BE2C (cell line): ENCODE measurements at regions not wholly inside any gene's neighbourhood (a gene's known extent, or its start where the extent isn't known, plus 50 kb on each side); places are given as distances from the start of the nearest gene placed in this dataset.

ENCODE experiments used
- DNase-seq: peaks from one replicate; pipeline ENCODE4 v3.0.0-alpha.2; 2020
- H3K27me3 ChIP-seq: fragments of 250-450 bp; sonication (Bioruptor Pico); 2 replicates; pipeline ENCODE4 v1.5.1; 2020; ENCODE audit warnings: mild to moderate bottlenecking
- H3K36me3 ChIP-seq: fragments of 250-450 bp; sonication (Bioruptor Pico); 2 replicates; pipeline ENCODE4 v1.5.1; 2020; ENCODE audit warnings: mild to moderate bottlenecking
- H3K4me1 ChIP-seq: fragments of 250-450 bp; sonication (Bioruptor Pico); 2 replicates; pipeline ENCODE4 v1.5.1; 2020
- H3K4me3 ChIP-seq: 2 replicates; pipeline ENCODE4 v1.5.1; 2011; ENCODE audit warnings: low read depth, low read length
- H3K9me3 ChIP-seq: fragments of 250-450 bp; sonication (Bioruptor Pico); 2 replicates; pipeline ENCODE4 v1.5.1; 2020
- TF ChIP-seq, protein P1 (sequence below): IDR thresholded peaks from 2 replicates; pipeline ENCODE4 v1.5.1; 2012; ENCODE audit warnings: mild to moderate bottlenecking, low read depth, low read length

- Histone ChIP-seq H3K9me3 (no peaks in the 10 kb centered on the region; the same call in 1 of the 2 replicates), H3K27me3 (no peaks in the 10 kb centered on the region), H3K4me1 (no peaks in the 10 kb centered on the region), H3K4me3 (no peak overlapping the region), H3K36me3 (no peaks in the 10 kb centered on the region)
- TF ChIP-seq, protein P1, sequence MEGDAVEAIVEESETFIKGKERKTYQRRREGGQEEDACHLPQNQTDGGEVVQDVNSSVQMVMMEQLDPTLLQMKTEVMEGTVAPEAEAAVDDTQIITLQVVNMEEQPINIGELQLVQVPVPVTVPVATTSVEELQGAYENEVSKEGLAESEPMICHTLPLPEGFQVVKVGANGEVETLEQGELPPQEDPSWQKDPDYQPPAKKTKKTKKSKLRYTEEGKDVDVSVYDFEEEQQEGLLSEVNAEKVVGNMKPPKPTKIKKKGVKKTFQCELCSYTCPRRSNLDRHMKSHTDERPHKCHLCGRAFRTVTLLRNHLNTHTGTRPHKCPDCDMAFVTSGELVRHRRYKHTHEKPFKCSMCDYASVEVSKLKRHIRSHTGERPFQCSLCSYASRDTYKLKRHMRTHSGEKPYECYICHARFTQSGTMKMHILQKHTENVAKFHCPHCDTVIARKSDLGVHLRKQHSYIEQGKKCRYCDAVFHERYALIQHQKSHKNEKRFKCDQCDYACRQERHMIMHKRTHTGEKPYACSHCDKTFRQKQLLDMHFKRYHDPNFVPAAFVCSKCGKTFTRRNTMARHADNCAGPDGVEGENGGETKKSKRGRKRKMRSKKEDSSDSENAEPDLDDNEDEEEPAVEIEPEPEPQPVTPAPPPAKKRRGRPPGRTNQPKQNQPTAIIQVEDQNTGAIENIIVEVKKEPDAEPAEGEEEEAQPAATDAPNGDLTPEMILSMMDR = no peak
- no peak for DNase-seq
Measured at GRCh38 chr12:126067626-126068329, 1002.5 kb downstream of the AACS start.

DNA sequence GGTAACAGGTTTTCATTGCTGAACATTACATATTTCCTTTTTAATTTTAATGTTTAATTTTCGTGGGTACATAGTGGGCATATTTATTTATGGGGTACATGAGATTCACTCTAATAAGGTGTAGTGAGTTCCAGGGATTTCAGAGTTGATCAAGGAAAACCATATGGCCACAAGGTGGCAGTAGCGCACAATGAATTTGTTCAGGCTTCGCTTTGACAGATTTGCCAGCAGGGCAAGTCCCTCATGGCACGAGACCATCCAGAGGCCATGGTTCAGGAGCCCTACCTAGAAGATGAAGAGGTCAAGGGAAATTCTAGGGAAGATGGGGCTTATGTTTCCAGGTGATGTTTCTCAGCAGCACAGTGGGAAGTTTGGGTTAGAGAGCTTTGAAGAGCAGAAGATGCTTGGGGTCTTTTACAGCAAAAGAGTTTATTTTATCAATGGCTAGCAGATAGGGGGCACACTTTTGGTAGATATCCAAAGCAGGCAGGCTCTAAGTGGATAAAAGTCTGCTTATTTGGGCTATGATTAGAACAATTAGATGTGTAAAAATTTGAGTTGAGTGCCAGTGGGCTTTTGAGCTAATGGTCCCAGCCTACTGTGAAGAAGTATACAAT, 1004.4 kb downstream of the AACS start:
- TF ChIP-seq, protein P1 = peak; percentile 77
- Histone ChIP-seq H3K27me3 (no peaks in the 10 kb centered on the region), H3K4me1 (no peaks in the 10 kb centered on the region), H3K4me3 (no peak overlapping the region), H3K9me3 (no peaks in the 10 kb centered on the region; the same call in 1 of the 2 replicates), H3K36me3 (no peaks in the 10 kb centered on the region)
- DNase-seq = peak; percentile 61

- H3K4me1 ChIP-seq = no peaks in the 10 kb centered on the region
- TF ChIP-seq, protein P1 = no peak
- DNase-seq = no peak
- no peak overlapping the region for H3K4me3 ChIP-seq
- H3K27me3 ChIP-seq = no peaks in the 10 kb centered on the region
- H3K9me3 ChIP-seq = no peaks in the 10 kb centered on the region
- no peaks in the 10 kb centered on the region for H3K36me3 ChIP-seq
Measured at GRCh38 chr12:126076515-126076914, 1011.3 kb downstream of the AACS start.

GRCh38 chr12:126083926-126084325, 1018.7 kb downstream of the AACS start:
- TF ChIP-seq, protein P1 = no peak
- no peaks in the 10 kb centered on the region for H3K4me1 ChIP-seq
- no peak overlapping the region for H3K4me3 ChIP-seq
- no peak for DNase-seq
- no peaks in the 10 kb centered on the region for H3K36me3 ChIP-seq
- no peaks in the 10 kb centered on the region for H3K27me3 ChIP-seq
- no peaks in the 10 kb centered on the region; the same call in 1 of the 2 replicates for H3K9me3 ChIP-seq

- no peaks in the 10 kb centered on the region for H3K27me3 ChIP-seq
- no peaks in the 10 kb centered on the region; the same call in 1 of the 2 replicates for H3K9me3 ChIP-seq
- TF ChIP-seq, protein P1 = no peak
- DNase-seq = no peak
- H3K36me3 ChIP-seq = no peaks in the 10 kb centered on the region
- H3K4me1 ChIP-seq = no peaks in the 10 kb centered on the region
- H3K4me3 ChIP-seq = no peak overlapping the region
Measured at GRCh38 chr12:126084480-126084879, 1019.2 kb downstream of the AACS start.

- Histone ChIP-seq H3K4me3 (no peak overlapping the region), H3K27me3 (no peaks in the 10 kb centered on the region), H3K9me3 (no peaks in the 10 kb centered on the region; the same call in 1 of the 2 replicates), H3K4me1 (no peaks in the 10 kb centered on the region), H3K36me3 (no peaks in the 10 kb centered on the region)
- TF ChIP-seq, protein P1 = no peak
- DNase-seq = no peak
Measured at GRCh38 chr12:126086242-126086641, 1021.0 kb downstream of the AACS start.
